ENCODE measurements at regions not wholly inside any gene's neighbourhood (a gene's known extent, or its start where the extent isn't known, plus 50 kb on each side); places are given as distances from the start of the nearest gene placed in this dataset.

DNA sequence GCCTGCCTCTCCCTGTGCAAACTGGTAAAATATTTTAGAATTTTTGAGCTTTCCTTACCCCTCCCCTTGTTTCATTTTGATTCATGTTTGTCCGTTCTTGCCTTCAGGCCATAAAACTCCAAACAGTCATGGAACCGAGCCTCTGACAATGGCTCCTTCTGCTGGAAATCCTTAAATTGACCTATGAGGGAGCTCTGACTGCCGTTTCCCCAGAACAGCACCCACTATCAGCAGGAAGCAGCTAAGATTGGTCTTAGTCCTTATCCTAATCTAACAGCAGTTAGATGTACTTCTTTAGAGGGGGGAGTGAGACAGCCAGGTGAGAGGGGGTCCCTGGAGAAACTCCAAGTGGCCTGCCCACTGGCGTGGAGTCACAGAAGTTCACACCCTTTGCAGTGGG is 106.7 kb downstream of the FAM174A start:
- no peaks in the 10 kb centered on the region for H3K4me1 ChIP-seq
- no peaks in the 10 kb centered on the region for H3K27me3 ChIP-seq (ENCODE audit: insufficient read depth in 3 of 3, low read length in 2 of 3)
- no peaks in the 10 kb centered on the region for H3K36me3 ChIP-seq (ENCODE audit: insufficient read depth in 1 of 2, low read depth in 1 of 2)
- TF ChIP-seq, protein P1, sequence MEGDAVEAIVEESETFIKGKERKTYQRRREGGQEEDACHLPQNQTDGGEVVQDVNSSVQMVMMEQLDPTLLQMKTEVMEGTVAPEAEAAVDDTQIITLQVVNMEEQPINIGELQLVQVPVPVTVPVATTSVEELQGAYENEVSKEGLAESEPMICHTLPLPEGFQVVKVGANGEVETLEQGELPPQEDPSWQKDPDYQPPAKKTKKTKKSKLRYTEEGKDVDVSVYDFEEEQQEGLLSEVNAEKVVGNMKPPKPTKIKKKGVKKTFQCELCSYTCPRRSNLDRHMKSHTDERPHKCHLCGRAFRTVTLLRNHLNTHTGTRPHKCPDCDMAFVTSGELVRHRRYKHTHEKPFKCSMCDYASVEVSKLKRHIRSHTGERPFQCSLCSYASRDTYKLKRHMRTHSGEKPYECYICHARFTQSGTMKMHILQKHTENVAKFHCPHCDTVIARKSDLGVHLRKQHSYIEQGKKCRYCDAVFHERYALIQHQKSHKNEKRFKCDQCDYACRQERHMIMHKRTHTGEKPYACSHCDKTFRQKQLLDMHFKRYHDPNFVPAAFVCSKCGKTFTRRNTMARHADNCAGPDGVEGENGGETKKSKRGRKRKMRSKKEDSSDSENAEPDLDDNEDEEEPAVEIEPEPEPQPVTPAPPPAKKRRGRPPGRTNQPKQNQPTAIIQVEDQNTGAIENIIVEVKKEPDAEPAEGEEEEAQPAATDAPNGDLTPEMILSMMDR (IDR thresholded peaks at IDR 0.05): no peak
- no peak for ATAC-seq
- H3K9me3 ChIP-seq: no peaks in the 10 kb centered on the region
- 51 to 63% (median 55%) methylated on average over 4 of the region's 4 CpGs for WGBS, 3 donors
- no peak overlapping the region for H3K27ac ChIP-seq
- intact Hi-C loops (cut with DNase I): no loop called here
- no peak overlapping the region for H3K4me3 ChIP-seq
- DNase-seq: no peak

DNA sequence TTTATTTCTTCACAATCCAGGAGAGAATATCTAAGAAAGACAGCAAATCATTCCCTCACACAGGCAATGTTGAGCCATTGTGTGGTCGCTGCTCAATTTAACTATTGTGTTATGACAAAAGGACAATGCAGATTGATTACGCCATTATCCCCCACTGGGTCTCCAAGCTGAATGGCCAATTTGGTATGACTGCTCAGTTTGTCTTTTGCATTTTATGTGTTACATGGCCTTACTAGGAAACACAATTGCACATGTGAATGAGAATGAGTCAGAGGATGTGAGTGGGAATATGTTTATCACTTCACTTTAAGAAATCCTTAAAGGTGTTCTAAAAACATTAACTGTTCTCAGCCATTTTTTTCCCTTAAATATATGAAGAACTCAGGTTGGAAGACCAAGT is 108.3 kb downstream of the FAM174A start:
- Histone ChIP-seq H3K9me3 (no peaks in the 10 kb centered on the region), H3K27ac (no peak overlapping the region), H3K4me3 (no peak overlapping the region), H3K36me3 (ENCODE audit: insufficient read depth in 1 of 2, low read depth in 1 of 2) (no peaks in the 10 kb centered on the region), H3K27me3 (ENCODE audit: insufficient read depth in 3 of 3, low read length in 2 of 3) (no peaks in the 10 kb centered on the region), H3K4me1 (no peaks in the 10 kb centered on the region)
- DNase-seq (no peak), ATAC-seq (no peak)
- intact Hi-C loops (cut with DNase I): no loop called here
- 84 to 92% (median 88%) methylated on average over 2 of the region's 2 CpGs for WGBS, 3 donors
- TF ChIP-seq, protein P1 (IDR thresholded peaks at IDR 0.05): no peak

DNA sequence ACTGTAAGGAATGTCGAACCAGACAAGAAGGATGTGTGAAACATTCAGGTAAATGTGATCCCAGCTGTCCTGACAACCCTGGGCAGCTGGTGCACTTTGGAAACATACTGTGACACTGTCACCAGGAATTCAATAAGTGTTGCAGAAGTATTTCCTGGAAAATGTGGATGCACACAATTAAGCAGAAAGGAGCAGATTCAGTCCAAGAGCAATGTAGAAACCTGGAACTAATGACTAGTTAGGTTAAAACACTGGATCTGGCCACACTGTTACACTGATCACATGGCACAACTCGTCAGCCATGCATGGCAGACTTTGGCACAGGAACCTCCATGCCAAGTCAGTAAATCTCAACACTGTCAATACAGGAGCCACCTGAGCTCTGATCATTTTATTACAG is 109.0 kb downstream of the FAM174A start:
- Histone ChIP-seq H3K9me3 (no peaks in the 10 kb centered on the region), H3K4me1 (no peaks in the 10 kb centered on the region), H3K4me3 (no peak overlapping the region), H3K27ac (no peak overlapping the region), H3K36me3 (ENCODE audit: insufficient read depth in 1 of 2, low read depth in 1 of 2) (no peaks in the 10 kb centered on the region), H3K27me3 (ENCODE audit: insufficient read depth in 3 of 3, low read length in 2 of 3) (no peaks in the 10 kb centered on the region)
- ATAC-seq (no peak), DNase-seq (no peak)
- TF ChIP-seq, protein P1 (IDR thresholded peaks at IDR 0.05): no peak
- intact Hi-C loops (cut with DNase I): no loop called here
- WGBS, 3 donors: 53 to 63% (median 61%) methylated on average over 2 of the region's 2 CpGs

DNA sequence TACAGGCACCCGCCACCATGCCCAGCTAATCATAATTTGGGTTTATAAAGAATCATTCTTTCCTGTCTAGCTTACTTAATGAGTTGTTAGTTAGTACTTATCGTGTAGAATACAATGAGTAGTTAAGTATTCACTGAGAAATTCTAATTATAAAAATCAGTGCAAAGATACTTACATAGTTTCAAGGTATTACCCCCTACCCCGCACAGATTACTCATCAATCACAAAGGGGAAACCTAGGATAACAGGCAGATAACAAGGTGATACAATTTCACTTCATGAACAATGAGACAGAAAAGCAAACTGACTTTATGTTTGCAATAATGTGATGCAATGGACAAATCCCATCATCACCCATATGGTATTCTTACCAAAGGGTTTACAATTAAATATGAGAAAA is 109.6 kb downstream of the FAM174A start:
- intact Hi-C loops (cut with DNase I): no loop called here
- no peak for ATAC-seq
- DNase-seq: no peak
- TF ChIP-seq, protein P1 (IDR thresholded peaks at IDR 0.05): no peak
- H3K27ac ChIP-seq: no peak overlapping the region
- no peaks in the 10 kb centered on the region for H3K4me1 ChIP-seq
- H3K27me3 ChIP-seq (ENCODE audit: insufficient read depth in 3 of 3, low read length in 2 of 3): no peaks in the 10 kb centered on the region
- H3K36me3 ChIP-seq (ENCODE audit: insufficient read depth in 1 of 2, low read depth in 1 of 2): no peaks in the 10 kb centered on the region
- H3K9me3 ChIP-seq: no peaks in the 10 kb centered on the region
- H3K4me3 ChIP-seq: no peak overlapping the region
- WGBS, 3 donors: 64 to 87% (median 82%) methylated on average over 3 of the region's 3 CpGs

DNA sequence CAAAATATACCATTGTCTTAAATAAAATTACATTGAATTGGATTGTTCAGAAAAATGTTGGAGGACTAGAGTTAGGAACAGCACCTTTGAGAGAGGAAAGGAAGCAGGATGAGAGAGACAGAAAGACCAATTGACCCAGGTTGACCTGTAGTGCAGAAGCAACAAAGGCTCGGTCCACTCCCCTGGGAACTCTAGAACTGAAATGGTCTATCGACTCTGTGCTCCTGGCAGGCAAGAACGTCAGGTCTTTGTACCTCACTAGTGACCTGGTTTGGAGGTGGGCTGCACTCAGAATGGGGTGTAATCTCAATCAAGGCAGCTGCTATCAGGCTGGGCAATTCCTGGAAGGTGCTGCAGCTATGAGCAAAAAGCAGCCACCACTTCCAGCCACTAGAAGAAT is 110.8 kb downstream of the FAM174A start:
- Histone ChIP-seq H3K27me3 (ENCODE audit: insufficient read depth in 3 of 3, low read length in 2 of 3) (no peaks in the 10 kb centered on the region), H3K4me1 (no peaks in the 10 kb centered on the region), H3K36me3 (ENCODE audit: insufficient read depth in 1 of 2, low read depth in 1 of 2) (no peaks in the 10 kb centered on the region), H3K4me3 (no peak overlapping the region), H3K9me3 (no peaks in the 10 kb centered on the region), H3K27ac (no peak overlapping the region)
- intact Hi-C loops (cut with DNase I): no loop called here
- TF ChIP-seq, protein P1 (IDR thresholded peaks at IDR 0.05): no peak
- ATAC-seq: no peak
- WGBS, 3 donors: 47 to 55% (median 47%) methylated on average over 3 of the region's 3 CpGs
- no peak for DNase-seq

Data from psoas muscle (tissue), 7 donors.